Endodermal cell (in vitro differentiated cells): ENCODE measurements at regions not wholly inside any gene's neighbourhood (a gene's known extent, or its start where the extent isn't known, plus 50 kb on each side); places are given as distances from the start of the nearest gene placed in this dataset.

Experiments
- DNase-seq: peaks from one replicate; pipeline ENCODE4 v3.0.0-alpha.2; 2017
- H3K27ac ChIP-seq: 2 replicates; pipeline ENCODE4 v1.5.1; 2013; ENCODE audit warnings: mild to moderate bottlenecking, low read depth, low read length, moderate library complexity
- H3K27me3 ChIP-seq: 2 replicates; pipeline ENCODE4 v1.6.1; 2013; ENCODE audit warnings: mild to moderate bottlenecking, low read length, moderate library complexity; ENCODE audit not compliant: insufficient read depth, control insufficient read depth, poor library complexity, severe bottlenecking
- H3K36me3 ChIP-seq: 2 replicates; pipeline ENCODE4 v1.7.0; 2013; ENCODE audit warnings: mild to moderate bottlenecking, low read length, moderate library complexity; ENCODE audit not compliant: control insufficient read depth, insufficient read depth
- H3K4me1 ChIP-seq: one replicate; pipeline ENCODE4 v1.7.0; 2013; ENCODE audit warnings: low read length; ENCODE audit not compliant: control insufficient read depth, insufficient read depth
- H3K4me3 ChIP-seq: 2 replicates; pipeline ENCODE4 v1.5.1; 2013; ENCODE audit warnings: mild to moderate bottlenecking, low read length, moderate library complexity
- H3K9ac ChIP-seq: 2 replicates; pipeline ENCODE4 v1.6.1; 2013; ENCODE audit warnings: mild to moderate bottlenecking, low read length, moderate library complexity; ENCODE audit not compliant: poor library complexity, severe bottlenecking; ENCODE audit errors: extremely low read depth
- H3K9me3 ChIP-seq: 2 replicates; pipeline ENCODE4 v1.6.1; 2013; ENCODE audit warnings: mild to moderate bottlenecking, low read length, moderate library complexity; ENCODE audit not compliant: control insufficient read depth
- H3K27ac Mint-ChIP-seq: 2 replicates; pipeline ENCODE4 v1.8.0; 2020; ENCODE audit warnings: mixed read lengths
- H3K27me3 Mint-ChIP-seq: 2 replicates; pipeline ENCODE4 v1.8.0; 2021; ENCODE audit warnings: mild to moderate bottlenecking, mixed read lengths; ENCODE audit not compliant: insufficient read depth
- H3K36me3 Mint-ChIP-seq: 2 replicates; pipeline ENCODE4 v1.8.0; 2020; ENCODE audit warnings: low read depth, mixed read lengths
- H3K4me1 Mint-ChIP-seq: 2 replicates; pipeline ENCODE4 v1.8.0; 2020; ENCODE audit warnings: mixed read lengths
- H3K4me3 Mint-ChIP-seq: 2 replicates; pipeline ENCODE4 v1.8.0; 2020; ENCODE audit warnings: mild to moderate bottlenecking, moderate library complexity, mixed read lengths
- H3K9me3 Mint-ChIP-seq: 2 replicates; pipeline ENCODE4 v1.8.0; 2020; ENCODE audit warnings: mild to moderate bottlenecking, mixed read lengths
- WGBS, 2 experiments: methylation state at CpG; one replicate each; pipeline versions ENCODE4 v1.1.5 to v1.1.7; 2013; ENCODE audit warnings: missing lambda C conversion rate in 2 of 2, mixed read lengths in 1 of 2; ENCODE audit not compliant: insufficient coverage in 1 of 2, insufficient read length in 1 of 2; 5-methylcytosine and 5-hydroxymethylcytosine counted together
- TF ChIP-seq, protein P1 (sequence below): fragments of 200-600 bp; sonication (generic); conservative IDR thresholded peaks from 2 replicates; pipeline ENCODE4 v1.5.0; 2021; ENCODE audit warnings: antibody characterized with exemption, mild to moderate bottlenecking

DNA sequence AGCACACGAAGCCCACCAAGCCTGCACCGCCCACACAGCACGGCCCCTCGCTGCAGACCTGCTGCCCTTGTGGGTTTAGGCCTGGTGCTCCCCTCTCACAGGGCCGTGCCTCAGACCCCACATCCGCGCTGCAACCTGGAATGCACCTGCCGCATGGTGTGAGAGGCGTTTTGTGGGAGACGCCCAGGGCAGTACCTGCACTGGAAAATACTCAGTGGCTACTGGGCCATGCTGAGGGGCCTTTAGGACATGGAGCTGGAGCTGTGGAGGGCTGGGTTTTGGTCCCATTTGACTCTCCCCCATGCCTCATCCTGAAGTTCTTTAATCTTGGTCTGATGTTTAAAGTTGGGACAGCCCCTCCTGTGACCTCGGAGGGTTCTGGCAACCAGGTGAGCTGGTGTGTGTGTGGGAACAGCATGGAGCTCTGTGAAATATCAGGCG is 116.3 kb downstream of the ERMARD start:
- Mint-ChIP-seq H3K9me3 (peaks cover 4% of the 10 kb centered on the region), H3K4me1 (no peaks in the 10 kb centered on the region), H3K4me3 (no peak overlapping the region), H3K27ac (no peak overlapping the region), H3K27me3 (no peaks in the 10 kb centered on the region), H3K36me3 (no peaks in the 10 kb centered on the region)
- no peaks in the 10 kb centered on the region for H3K4me1 ChIP-seq
- H3K4me3 ChIP-seq: no peak overlapping the region
- H3K36me3 ChIP-seq: no peaks in the 10 kb centered on the region
- no peaks in the 10 kb centered on the region for H3K9me3 ChIP-seq
- no peak overlapping the region for H3K9ac ChIP-seq
- peak; percentile 38 for DNase-seq
- H3K27me3 ChIP-seq: no peaks in the 10 kb centered on the region
- TF ChIP-seq, protein P1, sequence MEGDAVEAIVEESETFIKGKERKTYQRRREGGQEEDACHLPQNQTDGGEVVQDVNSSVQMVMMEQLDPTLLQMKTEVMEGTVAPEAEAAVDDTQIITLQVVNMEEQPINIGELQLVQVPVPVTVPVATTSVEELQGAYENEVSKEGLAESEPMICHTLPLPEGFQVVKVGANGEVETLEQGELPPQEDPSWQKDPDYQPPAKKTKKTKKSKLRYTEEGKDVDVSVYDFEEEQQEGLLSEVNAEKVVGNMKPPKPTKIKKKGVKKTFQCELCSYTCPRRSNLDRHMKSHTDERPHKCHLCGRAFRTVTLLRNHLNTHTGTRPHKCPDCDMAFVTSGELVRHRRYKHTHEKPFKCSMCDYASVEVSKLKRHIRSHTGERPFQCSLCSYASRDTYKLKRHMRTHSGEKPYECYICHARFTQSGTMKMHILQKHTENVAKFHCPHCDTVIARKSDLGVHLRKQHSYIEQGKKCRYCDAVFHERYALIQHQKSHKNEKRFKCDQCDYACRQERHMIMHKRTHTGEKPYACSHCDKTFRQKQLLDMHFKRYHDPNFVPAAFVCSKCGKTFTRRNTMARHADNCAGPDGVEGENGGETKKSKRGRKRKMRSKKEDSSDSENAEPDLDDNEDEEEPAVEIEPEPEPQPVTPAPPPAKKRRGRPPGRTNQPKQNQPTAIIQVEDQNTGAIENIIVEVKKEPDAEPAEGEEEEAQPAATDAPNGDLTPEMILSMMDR: no peak
- WGBS, 2 experiments: 87 to 88% methylated on average over 2 to 12 of the region's 12 CpGs
- no peak overlapping the region for H3K27ac ChIP-seq

DNA sequence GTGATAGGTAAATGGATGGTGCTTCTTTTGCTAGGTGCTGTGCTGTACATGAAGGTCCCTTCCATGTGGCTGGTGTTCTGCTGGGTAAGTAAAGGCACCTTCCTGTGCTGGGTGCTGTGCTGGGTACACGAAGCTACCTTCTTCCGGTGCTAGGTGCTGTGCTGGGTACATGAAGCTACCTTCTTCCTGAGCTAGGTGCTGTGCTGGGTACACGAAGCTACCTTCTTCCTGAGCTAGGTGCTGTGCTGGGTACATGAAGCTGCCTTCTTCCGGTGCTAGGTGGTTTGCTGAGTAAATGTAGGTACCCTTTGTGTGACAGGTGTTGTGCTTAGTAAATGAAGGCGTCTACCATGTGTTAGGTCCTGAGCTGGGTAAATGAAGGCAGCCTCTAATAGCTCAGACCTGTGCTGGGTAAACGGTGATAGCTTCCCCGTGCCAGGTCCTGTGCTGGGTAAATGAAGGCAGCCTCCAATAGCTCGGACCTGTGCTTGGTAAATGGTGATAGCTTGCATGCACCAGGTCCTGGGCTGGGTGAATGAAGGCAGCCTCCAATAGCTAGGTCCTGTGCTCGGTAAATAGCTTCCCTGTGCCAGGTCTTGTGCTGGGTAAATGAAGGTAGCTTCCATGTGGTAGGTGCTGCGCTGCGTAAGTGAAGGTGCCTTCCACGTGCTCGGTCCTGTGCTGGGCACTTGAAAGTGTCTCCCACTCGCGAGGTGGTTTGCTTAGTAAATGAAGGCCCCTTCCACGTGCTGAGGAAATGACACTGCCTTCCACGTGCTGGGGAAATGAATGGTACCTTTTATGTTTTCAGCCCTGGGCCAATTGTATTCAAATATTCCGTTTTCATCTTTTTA is 115.5 kb downstream of the ERMARD start:
- Mint-ChIP-seq H3K9me3 (peaks cover 4% of the 10 kb centered on the region), H3K4me1 (no peaks in the 10 kb centered on the region), H3K4me3 (no peak overlapping the region), H3K36me3 (no peaks in the 10 kb centered on the region), H3K27ac (no peak overlapping the region), H3K27me3 (no peaks in the 10 kb centered on the region)
- Histone ChIP-seq H3K4me3 (no peak overlapping the region), H3K9me3 (no peaks in the 10 kb centered on the region), H3K27ac (no peak overlapping the region), H3K36me3 (no peaks in the 10 kb centered on the region), H3K9ac (no peak overlapping the region), H3K4me1 (no peaks in the 10 kb centered on the region), H3K27me3 (no peaks in the 10 kb centered on the region)
- WGBS, 2 experiments: 88 to 90% methylated on average over 13 to 18 of the region's 18 CpGs
- TF ChIP-seq, protein P1: no peak
- DNase-seq: peak; percentile 25

DNA sequence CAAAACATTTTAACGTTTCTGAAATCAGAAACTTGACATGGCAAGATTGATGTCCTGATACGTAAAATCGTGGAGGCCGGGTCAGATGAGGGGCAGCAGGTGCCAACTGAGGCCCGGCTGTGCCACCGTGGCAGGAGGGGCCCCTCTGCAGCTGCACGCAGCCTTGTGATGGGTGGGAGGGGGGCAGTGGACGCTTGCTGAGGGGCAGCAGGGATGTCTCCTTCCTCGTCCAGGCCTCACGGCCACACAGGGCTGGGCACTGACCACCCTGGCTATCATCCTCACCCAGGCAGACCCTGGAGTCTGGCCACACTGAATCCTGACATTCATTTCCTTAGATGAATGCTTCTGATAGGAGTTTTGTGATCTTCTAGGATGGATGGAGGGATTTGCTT is 114.7 kb downstream of the ERMARD start:
- peak; percentile 16 for DNase-seq
- no peak overlapping the region for H3K4me3 ChIP-seq
- H3K4me3 Mint-ChIP-seq: no peak overlapping the region

More for the DNA sequence above, 114.7 kb downstream of the ERMARD start:
- Mint-ChIP-seq H3K9me3 (peaks cover 4% of the 10 kb centered on the region), H3K36me3 (no peaks in the 10 kb centered on the region), H3K27ac (no peak overlapping the region), H3K27me3 (no peaks in the 10 kb centered on the region), H3K4me1 (no peaks in the 10 kb centered on the region)
- H3K4me1 ChIP-seq: no peaks in the 10 kb centered on the region
- TF ChIP-seq, protein P1: no peak
- no peak overlapping the region for H3K27ac ChIP-seq
- H3K36me3 ChIP-seq: no peaks in the 10 kb centered on the region
- 87 to 91% methylated on average over 6 to 10 of the region's 10 CpGs for WGBS, 2 experiments
- H3K9ac ChIP-seq: no peak overlapping the region
- H3K27me3 ChIP-seq: no peaks in the 10 kb centered on the region
- no peaks in the 10 kb centered on the region for H3K9me3 ChIP-seq
